ENCODE measurements at regions not wholly inside any gene's neighbourhood (a gene's known extent, or its start where the extent isn't known, plus 50 kb on each side); places are given as distances from the start of the nearest gene placed in this dataset.

GRCh38 chr2:104028061-104028460 lies 825.9 kb upstream of the POU3F3 start:
- Histone ChIP-seq H4K91ac (replicated peaks; ENCODE audit: insufficient read length, low read length) (no peak overlapping the region), H3K79me1 (ENCODE audit: low read depth, low read length) (no peaks in the 10 kb centered on the region), H3K9me3 (ENCODE audit: insufficient read depth in 2 of 2, low read depth in 1 of 2, low read length in 1 of 2) (no peaks in the 10 kb centered on the region), H3K23ac (ENCODE audit: insufficient read length) (no peak overlapping the region), H2BK12ac (ENCODE audit: low read depth, low read length) (no peak overlapping the region), H3K27me3 (replicated peaks in 1 of 4; ENCODE audit: control insufficient read depth in 3 of 4, extremely low read depth in 1 of 4, insufficient read depth in 3 of 4, low read length in 3 of 4) (no peaks in the 10 kb centered on the region), H3K4me2 (ENCODE audit: insufficient read depth in 1 of 2, low read depth in 2 of 2, low read length in 2 of 2) (no peak overlapping the region), H4K20me1 (replicated peaks in 1 of 2; ENCODE audit: control insufficient read depth in 1 of 2, insufficient read depth in 2 of 2, low read length in 2 of 2) (no peaks in the 10 kb centered on the region), H3K27ac (ENCODE audit: low read depth, low read length) (no peak overlapping the region), H3K9ac (replicated peaks in 1 of 4; ENCODE audit: extremely low read depth in 1 of 4, low read depth in 3 of 4, low read length in 3 of 4) (no peak overlapping the region), H3K56ac (replicated peaks; ENCODE audit: insufficient read length, low read depth, low read length) (no peak overlapping the region), H3K14ac (ENCODE audit: insufficient read length) (no peak overlapping the region), H3K36me3 (ENCODE audit: control insufficient read depth in 2 of 4, insufficient read depth in 4 of 4, low read length in 3 of 4) (no peaks in the 10 kb centered on the region), H3K4ac (replicated peaks; ENCODE audit: insufficient read length, low read depth, low read length) (no peak overlapping the region), H4K5ac (ENCODE audit: insufficient read length, low read depth, low read length) (no peak overlapping the region), H2BK120ac (replicated peaks; ENCODE audit: low read depth, low read length) (no peak overlapping the region), H2BK5ac (ENCODE audit: low read depth, low read length) (no peak overlapping the region), H2BK15ac (ENCODE audit: low read length) (no peak overlapping the region), H3K4me1 (replicated peaks in 1 of 4; ENCODE audit: control insufficient read depth in 3 of 4, insufficient read depth in 4 of 4, low read length in 3 of 4) (peaks cover 2 to 9% (median 4%) of the 10 kb centered on the region in 4 experiments; a peak in 5 of 7 replicates), H4K8ac (ENCODE audit: extremely low read depth, insufficient read depth, low read length) (no peak overlapping the region), H2AFZ (ENCODE audit: low read length) (no peak overlapping the region), H2AK5ac (ENCODE audit: low read depth, low read length) (no peak overlapping the region), H3K4me3 (ENCODE audit: extremely low read depth in 1 of 4, insufficient read depth in 2 of 4, low read depth in 3 of 4, low read length in 4 of 4) (no peak overlapping the region), H3K79me2 (ENCODE audit: control insufficient read depth in 1 of 2, insufficient read depth in 2 of 2, low read length in 2 of 2) (no peaks in the 10 kb centered on the region), H2BK20ac (ENCODE audit: low read length) (no peak overlapping the region), H3K23me2 (ENCODE audit: low read depth, low read length) (no peaks in the 10 kb centered on the region), H3K18ac (ENCODE audit: extremely low read depth, low read length) (no peak overlapping the region)
- no peak for DNase-seq (ENCODE audit: low read depth in 1 of 2, low spot score in 2 of 2)
- ChIA-PET POLR2A (ENCODE audit: partially characterized antibody) (no interaction called here), CTCF (ENCODE audit: partially characterized antibody) (interaction anchor here (0.6 to 3.3 kb wide), 4 partner anchors 51 to 385 kb away, joined by 3 to 10 read pairs (median 3); no protein-coding TSS in a partner anchor)
- WGBS, 2 experiments (ENCODE audit: extremely low coverage in 1 of 2, insufficient coverage in 1 of 2, insufficient read length in 1 of 2, insufficient replicate concordance in 2 of 2, low coverage in 1 of 2, low lambda C conversion rate in 2 of 2, missing lambda C conversion rate in 1 of 2) = 92% methylated on average over 4 of the region's 4 CpGs; no CpG with 5 or more reads in 1 of the 2 experiments
- FAIRE-seq = no peak
- TF ChIP-seq BACH1 (IDR thresholded peaks at IDR 0.05; ENCODE audit: low read length) (no peak), MAX (IDR thresholded peaks at IDR 0.05) (no peak), CHD1 (IDR thresholded peaks at IDR 0.05; ENCODE audit: low read depth, low read length) (no peak), CHD2 (IDR thresholded peaks at IDR 0.05; ENCODE audit: low read length) (no peak), GTF2F1 (IDR thresholded peaks at IDR 0.05; ENCODE audit: borderline replicate concordance, low read depth, low read length) (no peak), TAF1 (IDR thresholded peaks at IDR 0.05; ENCODE audit: low read depth, low read length) (no peak), SP4 (IDR thresholded peaks at IDR 0.05; ENCODE audit: low read length) (no peak), EP300 (IDR thresholded peaks at IDR 0.05; ENCODE audit: borderline replicate concordance in 1 of 2, low read depth in 2 of 2, low read length in 2 of 2) (no peak), FOSL1 (IDR thresholded peaks at IDR 0.05; ENCODE audit: insufficient read depth, low read depth, low read length) (no peak), TBP (IDR thresholded peaks at IDR 0.05; ENCODE audit: low read depth, low read length) (no peak), RAD21 (IDR thresholded peaks at IDR 0.05 in 1 of 2, conservative IDR thresholded peaks at IDR 0.05 in 1 of 2; ENCODE audit: low read depth in 2 of 2, low read length in 2 of 2) (no peak), POU5F1 (IDR thresholded peaks at IDR 0.05; ENCODE audit: low read depth, low read length) (no peak), JUND (IDR thresholded peaks at IDR 0.05; ENCODE audit: low read length) (no peak), TCF12 (IDR thresholded peaks at IDR 0.05; ENCODE audit: low read depth, low read length) (no peak)

Data from H1 (cell line).